22Rv1 (cell line): ENCODE measurements at regions not wholly inside any gene's neighbourhood (a gene's known extent, or its start where the extent isn't known, plus 50 kb on each side); places are given as distances from the start of the nearest gene placed in this dataset.
"Not testable (repeated sequence)": the region's sequence is repeated elsewhere in the genome, so short reads cannot be mapped to it uniquely, and the experiment has no call there.

Experiments used
- H3K27ac ChIP-seq: fragments of 450-650 bp; 2 replicates; pipeline ENCODE4 v1.5.1; 2017
- CTCF ChIP-seq: fragments of 450-650 bp; IDR thresholded peaks from 2 replicates; pipeline ENCODE4 v1.5.1; 2017; ENCODE audit warnings: mild to moderate bottlenecking
- ZFX ChIP-seq: fragments of 450-650 bp; IDR thresholded peaks from 2 replicates; pipeline ENCODE4 v1.6.1; 2017; ENCODE audit warnings: antibody characterized with exemption, borderline replicate concordance

- TF ChIP-seq ZFX = no peak
- TF ChIP-seq CTCF = no peak
- no peak overlapping the region for H3K27ac ChIP-seq
These were observed 60.6 kb upstream of the ACYP2 start for GRCh38 chr2:54054774-54055173.

GRCh38 chr2:54054271-54054670, 61.1 kb upstream of the ACYP2 start:
- no peak overlapping the region for H3K27ac ChIP-seq
- TF ChIP-seq ZFX = no peak
- TF ChIP-seq CTCF = no peak

- no peak overlapping the region for H3K27ac ChIP-seq
- no peak for TF ChIP-seq ZFX
- no peak for TF ChIP-seq CTCF
These were observed 61.6 kb upstream of the ACYP2 start for GRCh38 chr2:54053830-54054229.

GRCh38 chr2:54052825-54053718, 62.3 kb upstream of the ACYP2 start:
- TF ChIP-seq ZFX = no peak
- TF ChIP-seq CTCF = peak; percentile 31
- no peak overlapping the region for H3K27ac ChIP-seq

- no peak overlapping the region for H3K27ac ChIP-seq
- TF ChIP-seq ZFX (no peak), CTCF (no peak)
These were observed 65.0 kb upstream of the ACYP2 start for GRCh38 chr2:54050445-54050844.

GRCh38 chr2:54049365-54049764, 66.0 kb upstream of the ACYP2 start:
- no peak overlapping the region for H3K27ac ChIP-seq
- no peak for TF ChIP-seq ZFX
- TF ChIP-seq CTCF = no peak

GRCh38 chr2:54048896-54049295, 66.5 kb upstream of the ACYP2 start:
- H3K27ac ChIP-seq = not testable (repeated sequence)
